PC-9 (cell line): ENCODE measurements at regions not wholly inside any gene's neighbourhood (a gene's known extent, or its start where the extent isn't known, plus 50 kb on each side); places are given as distances from the start of the nearest gene placed in this dataset.

Source experiments
- CTCF ChIP-seq: fragments of 200-600 bp; sonication (generic); conservative IDR thresholded peaks from 2 replicates; pipeline ENCODE4 v1.6.1; 2017; ENCODE audit warnings: mixed run types, antibody characterized with exemption, mild to moderate bottlenecking, moderate library complexity
- EZH2 ChIP-seq: fragments of 200-600 bp; sonication (generic); IDR thresholded peaks from 2 replicates; pipeline ENCODE4 v1.8.0; 2017; ENCODE audit warnings: antibody characterized with exemption, low read depth

GRCh38 chr9:113738893-113739604 lies 137.1 kb upstream of the ZNF618 start:
- TF ChIP-seq CTCF (no peak), EZH2 (no peak)
